Keratinocyte (primary cell): ENCODE measurements at regions not wholly inside any gene's neighbourhood (a gene's known extent, or its start where the extent isn't known, plus 50 kb on each side); places are given as distances from the start of the nearest gene placed in this dataset.

Source experiments
- DNase-seq: peaks from one replicate; pipeline ENCODE4 v3.0.0-alpha.2; 2011; ENCODE audit warnings: low read depth, missing footprints, low spot score
- FAIRE-seq: peaks from 2 replicates; lab custom pipeline; 2011; peaks lifted over from hg19 to GRCh38; lab: Jason Lieb, UNC
- H2AFZ ChIP-seq: 2 replicates; pipeline ENCODE4 v1.6.0; 2012; ENCODE audit warnings: low read length, control low read depth, inconsistent platforms; ENCODE audit not compliant: control insufficient read depth
- H3K27ac ChIP-seq: 2 replicates; pipeline ENCODE4 v1.5.1; 2011; ENCODE audit warnings: low read length; ENCODE audit not compliant: control insufficient read depth, insufficient read depth
- H3K27me3 ChIP-seq: 3 replicates; pipeline ENCODE4 v1.6.0; 2011; ENCODE audit warnings: low read length; ENCODE audit not compliant: control insufficient read depth, insufficient read depth; ENCODE audit errors: extremely low read depth
- H3K36me3 ChIP-seq, 2 experiments: 2 replicates in 1 of 2; 3 replicates in 1 of 2; pipeline ENCODE4 v1.5.1; 2011; ENCODE audit warnings: low read length in 2 of 2, mild to moderate bottlenecking in 1 of 2; ENCODE audit not compliant: control insufficient read depth in 2 of 2, insufficient read depth in 2 of 2; ENCODE audit errors: extremely low read depth in 1 of 2
- H3K4me1 ChIP-seq: 3 replicates; pipeline ENCODE4 v1.5.1; 2011; ENCODE audit warnings: low read length; ENCODE audit not compliant: control insufficient read depth, insufficient read depth; ENCODE audit errors: extremely low read depth
- H3K4me2 ChIP-seq: 3 replicates; pipeline ENCODE4 v1.6.0; 2011; ENCODE audit warnings: low read depth, low read length; ENCODE audit not compliant: control insufficient read depth, insufficient read depth; ENCODE audit errors: extremely low read depth
- H3K4me3 ChIP-seq, 3 experiments: fragments of 200-600 bp in 1 of 3; sonication (generic) in 1 of 3; 2 replicates in 2 of 3; 3 replicates in 1 of 3; pipeline ENCODE4 v1.5.1; 2011 to 2016; ENCODE audit warnings: low read length in 3 of 3, mild to moderate bottlenecking in 3 of 3, control low read depth in 2 of 3, inconsistent platforms in 1 of 3, low read depth in 1 of 3, mixed read lengths in 1 of 3, mixed run types in 1 of 3, moderate library complexity in 1 of 3; ENCODE audit not compliant: control insufficient read depth in 2 of 3, insufficient read depth in 2 of 3; ENCODE audit errors: extremely low read depth in 1 of 3
- H3K79me2 ChIP-seq: 2 replicates; pipeline ENCODE4 v1.6.0; 2012; ENCODE audit warnings: low read length; ENCODE audit not compliant: control insufficient read depth, insufficient read depth
- H3K9ac ChIP-seq: 3 replicates; pipeline ENCODE4 v1.6.0; 2011; ENCODE audit warnings: low read length; ENCODE audit not compliant: control insufficient read depth, insufficient read depth; ENCODE audit errors: extremely low read depth
- H3K9me1 ChIP-seq: 3 replicates; pipeline ENCODE4 v1.6.0; 2011; ENCODE audit warnings: low read length; ENCODE audit not compliant: control insufficient read depth, insufficient read depth; ENCODE audit errors: extremely low read depth
- H3K9me3 ChIP-seq: 2 replicates; pipeline ENCODE4 v1.5.1; 2012; ENCODE audit warnings: low read depth, low read length; ENCODE audit not compliant: control insufficient read depth
- H4K20me1 ChIP-seq: 3 replicates; pipeline ENCODE4 v1.6.0; 2011; ENCODE audit warnings: low read length; ENCODE audit not compliant: control insufficient read depth, insufficient read depth; ENCODE audit errors: extremely low read depth
- EZH2 ChIP-seq: IDR thresholded peaks from one replicate; pipeline ENCODE4 v1.6.1; 2012; ENCODE audit warnings: inconsistent platforms, mild to moderate bottlenecking, low read length, moderate library complexity
- dilution Hi-C: fragments of 300-500 bp; cut with MboI; formaldehyde crosslinking; loops from one replicate; pipeline ENCODE4 v1.7.0; 2020; ENCODE audit warnings: low sequenced_read_pairs; ENCODE audit not compliant: extremely low pct_ligation_motif_present
- TF ChIP-seq, protein P1 (sequence below), 3 experiments: IDR thresholded peaks in 1 of 3; conservative IDR thresholded peaks in 1 of 3; optimal IDR thresholded peaks in 1 of 3; 2 replicates in 2 of 3; 3 replicates in 1 of 3; pipeline versions ENCODE3 to v1.5.1; 2011; ENCODE audit warnings: low read length in 3 of 3, mild to moderate bottlenecking in 3 of 3, moderate library complexity in 2 of 3, control low read depth in 1 of 3, inconsistent platforms in 1 of 3; ENCODE audit not compliant: insufficient read depth in 2 of 3; ENCODE audit errors: extremely low read depth in 1 of 3

DNA sequence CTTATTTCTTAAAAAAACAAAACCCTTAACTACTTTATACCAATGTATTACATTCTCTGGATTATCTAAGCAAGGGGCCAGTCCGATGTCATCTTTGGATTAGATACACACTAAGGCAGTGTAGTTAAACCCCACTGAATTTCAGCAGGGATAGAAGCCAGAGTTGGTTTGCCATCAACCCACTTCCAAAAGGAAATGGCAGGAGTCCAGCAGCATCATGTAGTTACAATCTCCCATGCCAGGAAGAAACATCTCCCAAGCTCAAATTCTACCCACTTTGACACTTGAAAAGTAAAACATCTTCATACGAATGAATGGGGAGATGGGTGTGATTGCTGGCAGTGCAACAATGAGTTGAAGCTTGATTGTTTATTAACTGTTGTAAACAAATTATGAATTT, 203.5 kb upstream of the PLXNC1 start:
- no peaks in the 10 kb centered on the region for H3K36me3 ChIP-seq
- no peak overlapping the region for H3K4me2 ChIP-seq
- H3K9ac ChIP-seq = no peak overlapping the region
- DNase-seq (no peak), FAIRE-seq (no peak)
- H3K27me3 ChIP-seq = no peaks in the 10 kb centered on the region
- H3K4me1 ChIP-seq = peaks cover 2% of the 10 kb centered on the region
- no peak overlapping the region for H3K4me3 ChIP-seq
- H2AFZ ChIP-seq = no peak overlapping the region
- dilution Hi-C loops = no loop called here
- no peak for TF ChIP-seq EZH2
- TF ChIP-seq, protein P1, sequence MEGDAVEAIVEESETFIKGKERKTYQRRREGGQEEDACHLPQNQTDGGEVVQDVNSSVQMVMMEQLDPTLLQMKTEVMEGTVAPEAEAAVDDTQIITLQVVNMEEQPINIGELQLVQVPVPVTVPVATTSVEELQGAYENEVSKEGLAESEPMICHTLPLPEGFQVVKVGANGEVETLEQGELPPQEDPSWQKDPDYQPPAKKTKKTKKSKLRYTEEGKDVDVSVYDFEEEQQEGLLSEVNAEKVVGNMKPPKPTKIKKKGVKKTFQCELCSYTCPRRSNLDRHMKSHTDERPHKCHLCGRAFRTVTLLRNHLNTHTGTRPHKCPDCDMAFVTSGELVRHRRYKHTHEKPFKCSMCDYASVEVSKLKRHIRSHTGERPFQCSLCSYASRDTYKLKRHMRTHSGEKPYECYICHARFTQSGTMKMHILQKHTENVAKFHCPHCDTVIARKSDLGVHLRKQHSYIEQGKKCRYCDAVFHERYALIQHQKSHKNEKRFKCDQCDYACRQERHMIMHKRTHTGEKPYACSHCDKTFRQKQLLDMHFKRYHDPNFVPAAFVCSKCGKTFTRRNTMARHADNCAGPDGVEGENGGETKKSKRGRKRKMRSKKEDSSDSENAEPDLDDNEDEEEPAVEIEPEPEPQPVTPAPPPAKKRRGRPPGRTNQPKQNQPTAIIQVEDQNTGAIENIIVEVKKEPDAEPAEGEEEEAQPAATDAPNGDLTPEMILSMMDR (optimal IDR thresholded peaks at IDR 0.05 in 1 of 3, IDR thresholded peaks at IDR 0.05 in 1 of 3, conservative IDR thresholded peaks at IDR 0.05 in 1 of 3; ENCODE audit: extremely low read depth in 1 of 3, insufficient read depth in 2 of 3, low read length in 3 of 3) = no peak
- no peak overlapping the region for H3K27ac ChIP-seq
- H3K9me3 ChIP-seq = no peaks in the 10 kb centered on the region
- no peaks in the 10 kb centered on the region for H3K9me1 ChIP-seq
- no peaks in the 10 kb centered on the region for H4K20me1 ChIP-seq
- H3K79me2 ChIP-seq = no peaks in the 10 kb centered on the region

DNA sequence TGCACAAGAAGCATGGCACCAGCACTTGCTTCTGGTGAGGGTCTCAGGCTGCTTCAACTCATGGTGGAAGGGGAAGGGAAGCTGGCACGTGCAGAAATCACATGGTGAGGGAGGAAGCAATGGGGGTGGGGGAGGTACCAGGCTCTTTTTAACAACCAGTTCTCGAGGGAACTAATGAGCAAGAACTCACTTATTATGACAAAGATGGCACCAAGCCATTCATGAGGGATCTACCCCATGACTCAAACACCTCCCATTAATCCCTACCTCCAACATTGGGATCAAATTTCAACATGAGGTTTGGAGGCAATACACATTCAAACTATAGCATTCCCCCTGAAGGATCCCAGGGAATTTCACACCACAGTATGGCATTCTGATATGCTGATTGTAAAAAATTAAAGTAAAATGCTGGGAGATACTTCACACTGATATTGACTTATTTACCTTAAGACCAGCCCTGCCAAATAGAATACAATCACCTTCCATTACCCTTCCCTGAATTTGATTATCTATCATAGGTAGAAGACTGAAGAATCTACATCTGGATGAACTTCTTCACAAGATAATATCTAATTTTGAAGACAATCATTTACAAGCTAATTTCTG, 201.7 kb upstream of the PLXNC1 start:
- Histone ChIP-seq H3K9ac (no peak overlapping the region), H3K9me3 (no peaks in the 10 kb centered on the region), H3K4me3 (no peak overlapping the region), H3K4me2 (no peak overlapping the region), H3K9me1 (no peaks in the 10 kb centered on the region), H3K79me2 (no peaks in the 10 kb centered on the region), H2AFZ (peak overlapping the region; percentile 29), H3K4me1 (peaks cover 2% of the 10 kb centered on the region), H4K20me1 (no peaks in the 10 kb centered on the region), H3K27me3 (no peaks in the 10 kb centered on the region), H3K36me3 (no peaks in the 10 kb centered on the region), H3K27ac (no peak overlapping the region)
- DNase-seq = no peak
- no peak for TF ChIP-seq EZH2
- TF ChIP-seq, protein P1 (optimal IDR thresholded peaks at IDR 0.05 in 1 of 3, IDR thresholded peaks at IDR 0.05 in 1 of 3, conservative IDR thresholded peaks at IDR 0.05 in 1 of 3; ENCODE audit: extremely low read depth in 1 of 3, insufficient read depth in 2 of 3, low read length in 3 of 3) = no peak
- FAIRE-seq = peak; percentile 71
- dilution Hi-C loops = no loop called here
